OCI-LY1 (cell line): ENCODE measurements at regions not wholly inside any gene's neighbourhood (a gene's known extent, or its start where the extent isn't known, plus 50 kb on each side); places are given as distances from the start of the nearest gene placed in this dataset.

Experiments used
- CTCF ChIP-seq: fragments of 200-600 bp; sonication (generic), shearing (Covaris generic); IDR thresholded peaks from 2 replicates; pipeline ENCODE4 v1.5.1; 2017; ENCODE audit warnings: mild to moderate bottlenecking, antibody characterized with exemption, low read length, moderate library complexity, mixed read lengths
- EZH2 ChIP-seq: fragments of 200-600 bp; sonication (generic), shearing (Covaris generic); IDR thresholded peaks from 2 replicates; pipeline ENCODE4 v1.8.0; 2017; ENCODE audit warnings: borderline replicate concordance, mixed run types, mild to moderate bottlenecking, antibody characterized with exemption, low read length, moderate library complexity, mixed read lengths

DNA sequence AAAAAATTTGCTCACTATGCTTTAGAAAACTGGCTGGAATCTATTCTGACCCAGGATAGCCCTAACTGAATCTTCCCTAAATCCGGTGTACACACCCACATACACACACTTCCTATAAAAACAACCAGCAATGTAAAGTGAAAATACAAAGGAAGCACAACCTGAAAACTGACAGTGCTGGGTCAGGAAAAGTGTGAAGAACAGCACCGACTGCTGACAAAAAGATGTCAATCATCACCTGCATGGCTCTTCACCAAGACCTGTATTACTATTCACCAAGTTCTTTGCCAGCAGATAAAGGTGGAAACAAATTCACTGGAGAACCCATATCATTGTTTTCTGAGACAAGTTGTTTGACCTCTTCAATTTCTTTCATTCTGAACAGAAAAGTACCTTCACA, 293.8 kb upstream of the GRAMD2B start:
- no peak for TF ChIP-seq EZH2
- TF ChIP-seq CTCF = peak; percentile 34; the same call in 1 of the 2 replicates
